ENCODE measurements at regions not wholly inside any gene's neighbourhood (a gene's known extent, or its start where the extent isn't known, plus 50 kb on each side); places are given as distances from the start of the nearest gene placed in this dataset.

DNA sequence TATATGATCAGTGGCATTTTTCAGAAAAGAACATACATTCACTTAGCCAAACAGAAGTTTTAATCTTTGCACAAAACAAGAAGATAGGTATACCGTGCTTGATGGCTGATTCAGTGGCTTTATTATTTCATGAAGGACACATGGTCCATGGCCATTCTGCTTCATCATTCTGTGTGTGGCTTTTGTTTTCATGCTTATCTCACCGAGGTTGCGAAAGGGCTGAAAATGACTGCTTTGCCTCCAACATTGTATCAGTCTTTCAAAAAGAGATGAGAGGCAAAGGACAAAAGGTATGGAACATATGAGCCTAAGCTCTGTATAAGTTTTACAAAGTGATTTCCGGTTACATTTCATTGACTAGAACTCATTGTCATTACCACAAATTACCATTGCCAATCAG lies 541.1 kb downstream of the RAB28 start:
- TF ChIP-seq, protein P1, sequence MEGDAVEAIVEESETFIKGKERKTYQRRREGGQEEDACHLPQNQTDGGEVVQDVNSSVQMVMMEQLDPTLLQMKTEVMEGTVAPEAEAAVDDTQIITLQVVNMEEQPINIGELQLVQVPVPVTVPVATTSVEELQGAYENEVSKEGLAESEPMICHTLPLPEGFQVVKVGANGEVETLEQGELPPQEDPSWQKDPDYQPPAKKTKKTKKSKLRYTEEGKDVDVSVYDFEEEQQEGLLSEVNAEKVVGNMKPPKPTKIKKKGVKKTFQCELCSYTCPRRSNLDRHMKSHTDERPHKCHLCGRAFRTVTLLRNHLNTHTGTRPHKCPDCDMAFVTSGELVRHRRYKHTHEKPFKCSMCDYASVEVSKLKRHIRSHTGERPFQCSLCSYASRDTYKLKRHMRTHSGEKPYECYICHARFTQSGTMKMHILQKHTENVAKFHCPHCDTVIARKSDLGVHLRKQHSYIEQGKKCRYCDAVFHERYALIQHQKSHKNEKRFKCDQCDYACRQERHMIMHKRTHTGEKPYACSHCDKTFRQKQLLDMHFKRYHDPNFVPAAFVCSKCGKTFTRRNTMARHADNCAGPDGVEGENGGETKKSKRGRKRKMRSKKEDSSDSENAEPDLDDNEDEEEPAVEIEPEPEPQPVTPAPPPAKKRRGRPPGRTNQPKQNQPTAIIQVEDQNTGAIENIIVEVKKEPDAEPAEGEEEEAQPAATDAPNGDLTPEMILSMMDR (conservative IDR thresholded peaks at IDR 0.05; ENCODE audit: low read depth, low read length) = no peak
- no peak for TF ChIP-seq EZH2 (IDR thresholded peaks at IDR 0.05; ENCODE audit: borderline replicate concordance, low read depth, low read length, poor library complexity, severe bottlenecking)

Measured in A673 (cell line).